ENCODE measurements at regions not wholly inside any gene's neighbourhood (a gene's known extent, or its start where the extent isn't known, plus 50 kb on each side); places are given as distances from the start of the nearest gene placed in this dataset.
"Not testable (repeated sequence)": the region's sequence is repeated elsewhere in the genome, so short reads cannot be mapped to it uniquely, and the experiment has no call there.

GRCh38 chr12:25347716-25348592 lies 97.2 kb upstream of the KRAS start (continued):
- TF ChIP-seq CBFA2T3 (IDR thresholded peaks at IDR 0.05) (no peak), SMARCA5 (IDR thresholded peaks at IDR 0.05) (no peak), ZNF75A (CRISPR knock-in tag; IDR thresholded peaks at IDR 0.05) (no peak), RBM34 (IDR thresholded peaks at IDR 0.05; ENCODE audit: borderline replicate concordance, insufficient read depth, low read length) (no peak), TEAD1 (CRISPR knock-in tag; IDR thresholded peaks at IDR 0.05) (no peak), ELF1 (tag; IDR thresholded peaks at IDR 0.05) (no peak), HNRNPK (IDR thresholded peaks at IDR 0.05; ENCODE audit: low read depth, low read length, poor library complexity, severe bottlenecking) (no peak), YBX1 (IDR thresholded peaks at IDR 0.05) (no peak)

GRCh38 chr12:25341877-25342276 lies 91.1 kb upstream of the KRAS start:
- H2AFZ ChIP-seq (ENCODE audit: low read depth, low read length); BruUV-seq (replicated peaks); DNase-seq (ENCODE audit: extremely low read depth in 1 of 4, low spot score in 3 of 4); H3K27ac ChIP-seq (ENCODE audit: extremely low read depth, low read depth, low read length); intact Hi-C loops (cut with micrococcal nuclease); H3K4me1 ChIP-seq (replicated peaks in 1 of 2; ENCODE audit: control insufficient read depth in 2 of 2, insufficient read depth in 2 of 2, low read length in 2 of 2); H3K36me3 ChIP-seq (ENCODE audit: control insufficient read depth, insufficient read depth, low read length); H3K9me3 ChIP-seq (replicated peaks; ENCODE audit: control insufficient read depth, insufficient read depth, low read depth, low read length); ATAC-seq; H3K9ac ChIP-seq (ENCODE audit: insufficient read depth in 1 of 2, low read depth in 2 of 2, low read length in 2 of 2); H3K4me3 ChIP-seq; H3K4me2 ChIP-seq (ENCODE audit: insufficient read depth, low read length); H3K79me2 ChIP-seq (ENCODE audit: control insufficient read depth, insufficient read depth, low read length); FAIRE-seq; CTCF ChIA-PET (ENCODE audit: low intra/inter-chr PET ratio); H3K27me3 ChIP-seq (ENCODE audit: control insufficient read depth in 2 of 2, insufficient read depth in 2 of 2, low read length in 2 of 2); in situ Hi-C loops (cut with MboI); H3K9me1 ChIP-seq (ENCODE audit: control insufficient read depth, insufficient read depth, low read length); H4K20me1 ChIP-seq (replicated peaks; ENCODE audit: control insufficient read depth, insufficient read depth, low read length): not testable (repeated sequence)
- WGBS (ENCODE audit: insufficient coverage, low coverage, missing lambda C conversion rate), result 0% methylated on average over 5 of the region's 5 CpGs
- POLR2A ChIA-PET, result interaction anchor here (1.3 kb wide), 1 partner anchor 11 kb away, joined by 3 read pairs; no protein-coding TSS in a partner anchor
- peak; percentile 68 for TF ChIP-seq ASH1L (IDR thresholded peaks at IDR 0.05; ENCODE audit: borderline replicate concordance, low read depth, partially characterized antibody)
- TF ChIP-seq MAFG (tag; conservative IDR thresholded peaks at IDR 0.05), result 0 out of 2 replicates have a peak, but pooled peaks have one; percentile 10
- peak; percentile 25; the same call in 1 of the 2 replicates for TF ChIP-seq ZNF316 (IDR thresholded peaks at IDR 0.05)
- TF ChIP-seq CC2D1A (IDR thresholded peaks at IDR 0.05), result 0 out of 2 replicates have a peak, but pooled peaks have one; percentile 52
- TF ChIP-seq NFYB (IDR thresholded peaks at IDR 0.05; ENCODE audit: extremely low read depth, insufficient read length), result peak; percentile 57
- TF ChIP-seq RBM25 (IDR thresholded peaks at IDR 0.05; ENCODE audit: low read depth, low read length, severe bottlenecking), result peak; percentile 4
